ENCODE measurements at regions not wholly inside any gene's neighbourhood (a gene's known extent, or its start where the extent isn't known, plus 50 kb on each side); places are given as distances from the start of the nearest gene placed in this dataset.

DNA sequence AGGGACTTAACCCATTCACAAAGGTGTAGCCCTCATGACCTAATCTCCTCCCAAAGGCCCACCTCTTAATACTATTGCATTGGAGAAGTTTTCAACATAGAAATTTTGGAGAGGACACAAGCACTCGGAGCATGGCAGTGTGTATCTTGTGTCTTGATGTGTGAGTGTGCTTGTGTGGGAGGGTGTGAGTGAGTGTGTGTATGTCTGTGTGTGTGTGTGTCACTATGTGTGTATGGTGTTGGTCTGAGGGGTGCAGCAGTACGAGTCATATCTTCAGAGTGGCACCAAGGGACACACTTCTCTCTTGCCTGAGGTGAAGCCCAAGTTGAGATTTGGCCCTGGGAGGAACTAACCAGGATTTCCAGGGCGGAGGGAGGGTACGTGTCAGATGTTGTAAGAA, 73.7 kb downstream of the NAV1 start:
- ChIA-PET CTCF (no interaction called here), POLR2A (no interaction called here)
- no peaks in the 10 kb centered on the region for H3K4me1 ChIP-seq (ENCODE audit: control insufficient read depth, insufficient read depth, low read length)
- no peak overlapping the region for H3K4me3 ChIP-seq (ENCODE audit: low read depth in 2 of 2, low read length in 2 of 2)
- H3K27ac ChIP-seq (ENCODE audit: low read length), result no peak overlapping the region
- no peaks in the 10 kb centered on the region for H3K27me3 ChIP-seq (ENCODE audit: control insufficient read depth, insufficient read depth, low read length)
- in situ Hi-C loops (cut with HindIII; ENCODE audit: low pct_unique_long_range_greater_than_20kb, low sequenced_read_pairs) (no loop called here), intact Hi-C loops (cut with micrococcal nuclease; ENCODE audit: unreplicated experiment) (no loop called here)
- no peak for TF ChIP-seq CTCF (IDR thresholded peaks at IDR 0.05)
- TF ChIP-seq TCF7L2 (IDR thresholded peaks at IDR 0.05; ENCODE audit: low read depth, low read length), result no peak
- TF ChIP-seq SIN3A (IDR thresholded peaks at IDR 0.05; ENCODE audit: borderline replicate concordance, insufficient read depth, low read depth, low read length), result no peak
- TF ChIP-seq, protein P1, sequence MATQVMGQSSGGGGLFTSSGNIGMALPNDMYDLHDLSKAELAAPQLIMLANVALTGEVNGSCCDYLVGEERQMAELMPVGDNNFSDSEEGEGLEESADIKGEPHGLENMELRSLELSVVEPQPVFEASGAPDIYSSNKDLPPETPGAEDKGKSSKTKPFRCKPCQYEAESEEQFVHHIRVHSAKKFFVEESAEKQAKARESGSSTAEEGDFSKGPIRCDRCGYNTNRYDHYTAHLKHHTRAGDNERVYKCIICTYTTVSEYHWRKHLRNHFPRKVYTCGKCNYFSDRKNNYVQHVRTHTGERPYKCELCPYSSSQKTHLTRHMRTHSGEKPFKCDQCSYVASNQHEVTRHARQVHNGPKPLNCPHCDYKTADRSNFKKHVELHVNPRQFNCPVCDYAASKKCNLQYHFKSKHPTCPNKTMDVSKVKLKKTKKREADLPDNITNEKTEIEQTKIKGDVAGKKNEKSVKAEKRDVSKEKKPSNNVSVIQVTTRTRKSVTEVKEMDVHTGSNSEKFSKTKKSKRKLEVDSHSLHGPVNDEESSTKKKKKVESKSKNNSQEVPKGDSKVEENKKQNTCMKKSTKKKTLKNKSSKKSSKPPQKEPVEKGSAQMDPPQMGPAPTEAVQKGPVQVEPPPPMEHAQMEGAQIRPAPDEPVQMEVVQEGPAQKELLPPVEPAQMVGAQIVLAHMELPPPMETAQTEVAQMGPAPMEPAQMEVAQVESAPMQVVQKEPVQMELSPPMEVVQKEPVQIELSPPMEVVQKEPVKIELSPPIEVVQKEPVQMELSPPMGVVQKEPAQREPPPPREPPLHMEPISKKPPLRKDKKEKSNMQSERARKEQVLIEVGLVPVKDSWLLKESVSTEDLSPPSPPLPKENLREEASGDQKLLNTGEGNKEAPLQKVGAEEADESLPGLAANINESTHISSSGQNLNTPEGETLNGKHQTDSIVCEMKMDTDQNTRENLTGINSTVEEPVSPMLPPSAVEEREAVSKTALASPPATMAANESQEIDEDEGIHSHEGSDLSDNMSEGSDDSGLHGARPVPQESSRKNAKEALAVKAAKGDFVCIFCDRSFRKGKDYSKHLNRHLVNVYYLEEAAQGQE (IDR thresholded peaks at IDR 0.05; ENCODE audit: insufficient read depth in 1 of 2, low read depth in 2 of 2, low read length in 1 of 2), result no peak
- BruUV-seq (replicated peaks), result no TSS peak
- H3K36me3 ChIP-seq (ENCODE audit: control insufficient read depth, insufficient read depth, low read length), result no peaks in the 10 kb centered on the region
- no peak for ATAC-seq
- no peak for DNase-seq (ENCODE audit: low read depth, low spot score)
- no peaks in the 10 kb centered on the region for H3K9me3 ChIP-seq (ENCODE audit: control insufficient read depth, insufficient read depth, low read depth, low read length)

GRCh38 chr1:201614262-201615015, 75.5 kb downstream of the NAV1 start:
- no TSS peak for BruUV-seq (replicated peaks)
- no peak overlapping the region for H3K4me3 ChIP-seq (ENCODE audit: low read depth in 2 of 2, low read length in 2 of 2)
- ChIA-PET POLR2A (no interaction called here), CTCF (no interaction called here)
- DNase-seq (ENCODE audit: low read depth, low spot score) (no peak), ATAC-seq (no peak)
- H3K9me3 ChIP-seq (ENCODE audit: control insufficient read depth, insufficient read depth, low read depth, low read length), result no peaks in the 10 kb centered on the region
- TF ChIP-seq, protein P1 (IDR thresholded peaks at IDR 0.05; ENCODE audit: insufficient read depth in 1 of 2, low read depth in 2 of 2, low read length in 1 of 2), result peak; percentile 82 to 87
- TF ChIP-seq TCF7L2 (IDR thresholded peaks at IDR 0.05; ENCODE audit: low read depth, low read length), result no peak
- no peak overlapping the region for H3K27ac ChIP-seq (ENCODE audit: low read length)
- no peaks in the 10 kb centered on the region; the same call in 1 of the 2 replicates for H3K4me1 ChIP-seq (ENCODE audit: control insufficient read depth, insufficient read depth, low read length)
- in situ Hi-C loops (cut with HindIII; ENCODE audit: low pct_unique_long_range_greater_than_20kb, low sequenced_read_pairs), result no loop called here
- no peaks in the 10 kb centered on the region for H3K27me3 ChIP-seq (ENCODE audit: control insufficient read depth, insufficient read depth, low read length)
- no peaks in the 10 kb centered on the region for H3K36me3 ChIP-seq (ENCODE audit: control insufficient read depth, insufficient read depth, low read length)
- intact Hi-C loops (cut with micrococcal nuclease; ENCODE audit: unreplicated experiment), result no loop called here
